Esophagus squamous epithelium (tissue), 5 donors: ENCODE measurements at regions not wholly inside any gene's neighbourhood (a gene's known extent, or its start where the extent isn't known, plus 50 kb on each side); places are given as distances from the start of the nearest gene placed in this dataset.
A peak's percentile ranks its signal among the peaks of the same experiment; 100 is the strongest.

Experiments used
- DNase-seq: peaks from one replicate; lab custom pipeline; 2025; lab: John Stamatoyannopoulos, UW
- H3K27ac ChIP-seq, 4 donors: fragments of 200-600 bp; sonication (generic); one replicate each; pipeline ENCODE4 v1.5.1; 2016 to 2019; ENCODE audit warnings: mild to moderate bottlenecking in 1 of 4
- H3K27me3 ChIP-seq, 4 donors: fragments of 200-600 bp; sonication (generic); 1 replicate in 3 of 4; 2 replicates in 1 of 4; pipeline versions ENCODE4 v1.5.1 to v1.6.0; 2017 to 2021; ENCODE audit warnings: antibody characterized with exemption in 1 of 4
- H3K36me3 ChIP-seq, 3 donors: fragments of 200-600 bp; sonication (generic); one replicate each; pipeline ENCODE4 v1.5.1; 2016 to 2019
- H3K4me1 ChIP-seq, 3 donors: fragments of 200-600 bp; sonication (generic); one replicate each; pipeline ENCODE4 v1.5.1; 2017 to 2019
- H3K4me3 ChIP-seq, 4 donors: fragments of 200-600 bp; sonication (generic); 1 replicate in 3 of 4; 2 replicates in 1 of 4; pipeline ENCODE4 v1.5.1; 2016 to 2019; ENCODE audit warnings: mild to moderate bottlenecking in 2 of 4, moderate library complexity in 1 of 4
- H3K9me3 ChIP-seq, 3 donors: fragments of 200-600 bp; sonication (generic); one replicate each; pipeline ENCODE4 v1.5.1; 2016 to 2019
- POLR2A ChIP-seq, 4 donors: fragments of 450-650 bp; IDR thresholded peaks; one replicate each; pipeline ENCODE4 v1.6.1; 2017; ENCODE audit warnings: antibody characterized with exemption in 4 of 4, mild to moderate bottlenecking in 4 of 4, moderate library complexity in 3 of 4
- WGBS, 2 donors: methylation state at CpG; one replicate each; pipeline ENCODE4 v1.1.5; 2018; 5-methylcytosine and 5-hydroxymethylcytosine counted together
- intact Hi-C: fragments of 100-400 bp; cut with DNase I; formaldehyde crosslinking; loops from one replicate; pipeline ENCODE4 v1.15.0; 2022
- TF ChIP-seq, protein P1 (sequence below), 6 experiments: fragments of 450-650 bp in 4 of 6; fragments of 200-600 bp in 2 of 6; sonication (generic) in 2 of 6; IDR thresholded peaks; one replicate each; pipeline ENCODE4 v1.5.1; 2016 to 2019; ENCODE audit warnings: antibody characterized with exemption in 6 of 6, mild to moderate bottlenecking in 4 of 6, moderate library complexity in 4 of 6
- donor health status: DM: yes; HTN: yes; CAD: no.

DNA sequence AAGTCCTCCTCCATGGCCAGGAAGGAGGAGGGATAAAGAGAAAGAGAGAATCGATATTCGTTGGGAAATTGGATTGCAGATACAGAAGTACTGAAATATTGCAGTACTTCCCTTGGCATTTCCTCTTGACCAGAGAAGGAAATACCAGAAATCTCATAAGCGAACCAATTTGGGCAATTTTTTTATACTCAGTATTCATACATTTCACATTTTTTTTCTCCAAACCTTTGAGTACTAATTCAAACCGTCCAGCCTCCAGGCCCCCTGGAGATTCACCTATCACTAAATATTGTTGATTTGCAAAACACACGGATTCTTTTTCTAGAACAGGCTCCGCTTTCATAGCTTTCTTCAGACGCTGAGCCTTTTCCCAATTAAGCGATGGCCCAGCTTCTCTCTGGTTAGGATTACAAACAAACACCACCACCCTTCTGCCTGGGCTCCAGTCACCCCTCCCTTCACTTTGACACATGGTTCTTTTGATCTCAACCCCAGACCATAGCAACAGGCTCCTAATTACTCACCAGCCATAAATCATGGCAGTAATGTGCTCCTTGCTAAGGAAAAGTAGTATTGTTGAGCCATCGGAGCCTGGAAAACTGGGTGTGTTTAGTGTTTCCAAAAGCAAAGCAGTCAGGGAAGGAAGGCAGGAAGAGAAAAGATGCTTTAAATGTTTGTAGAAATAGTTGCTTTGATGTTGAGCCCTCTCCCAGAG is 138.4 kb upstream of the CCDC68 start:
- TF ChIP-seq POLR2A (IDR thresholded peaks at IDR 0.05): no peak
- TF ChIP-seq, protein P1, sequence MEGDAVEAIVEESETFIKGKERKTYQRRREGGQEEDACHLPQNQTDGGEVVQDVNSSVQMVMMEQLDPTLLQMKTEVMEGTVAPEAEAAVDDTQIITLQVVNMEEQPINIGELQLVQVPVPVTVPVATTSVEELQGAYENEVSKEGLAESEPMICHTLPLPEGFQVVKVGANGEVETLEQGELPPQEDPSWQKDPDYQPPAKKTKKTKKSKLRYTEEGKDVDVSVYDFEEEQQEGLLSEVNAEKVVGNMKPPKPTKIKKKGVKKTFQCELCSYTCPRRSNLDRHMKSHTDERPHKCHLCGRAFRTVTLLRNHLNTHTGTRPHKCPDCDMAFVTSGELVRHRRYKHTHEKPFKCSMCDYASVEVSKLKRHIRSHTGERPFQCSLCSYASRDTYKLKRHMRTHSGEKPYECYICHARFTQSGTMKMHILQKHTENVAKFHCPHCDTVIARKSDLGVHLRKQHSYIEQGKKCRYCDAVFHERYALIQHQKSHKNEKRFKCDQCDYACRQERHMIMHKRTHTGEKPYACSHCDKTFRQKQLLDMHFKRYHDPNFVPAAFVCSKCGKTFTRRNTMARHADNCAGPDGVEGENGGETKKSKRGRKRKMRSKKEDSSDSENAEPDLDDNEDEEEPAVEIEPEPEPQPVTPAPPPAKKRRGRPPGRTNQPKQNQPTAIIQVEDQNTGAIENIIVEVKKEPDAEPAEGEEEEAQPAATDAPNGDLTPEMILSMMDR (IDR thresholded peaks at IDR 0.05): no peak
- Histone ChIP-seq H3K27ac (no peak overlapping the region), H3K4me3 (no peak overlapping the region), H3K4me1 (no peaks in the 10 kb centered on the region), H3K9me3 (no peaks in the 10 kb centered on the region), H3K36me3 (no peaks in the 10 kb centered on the region), H3K27me3 (no peaks in the 10 kb centered on the region)
- intact Hi-C loops: no loop called here
- DNase-seq: no peak
- 60 to 67% methylated on average over 9 of the region's 9 CpGs for whole genome bisulfite sequencing, 2 donors

DNA sequence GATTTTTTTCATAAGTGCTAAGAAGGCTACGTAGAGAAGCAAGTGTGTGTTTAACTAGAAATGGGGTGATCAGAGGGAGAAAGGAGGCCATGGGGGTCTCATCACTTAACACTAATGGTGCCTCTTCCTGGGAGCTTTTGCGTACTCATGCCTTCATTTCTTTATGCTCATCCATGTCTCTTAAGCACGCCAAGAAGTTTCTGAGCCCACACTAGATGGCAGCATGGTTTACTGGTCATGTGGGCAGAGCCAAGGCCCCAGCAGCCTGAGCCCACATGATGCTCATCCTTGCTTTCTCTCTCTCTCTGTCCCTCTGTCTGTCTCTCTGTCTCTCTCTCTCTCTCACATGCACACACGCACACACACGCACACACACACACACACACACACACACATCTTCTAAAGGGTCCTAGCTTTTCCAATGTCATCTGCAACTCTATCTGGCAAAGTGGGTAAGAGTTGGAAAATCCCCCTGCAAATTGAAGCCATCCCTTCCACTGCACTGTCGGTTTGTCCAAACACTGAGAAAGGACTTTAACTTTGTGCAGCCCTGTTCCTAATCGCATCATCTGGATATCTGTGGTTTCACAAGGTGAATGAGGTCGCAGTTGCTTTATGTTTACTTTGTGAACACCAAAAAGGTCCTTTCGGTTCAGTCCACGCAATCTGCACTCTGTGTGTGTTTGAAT is 137.1 kb upstream of the CCDC68 start:
- no peaks in the 10 kb centered on the region for H3K36me3 ChIP-seq
- no peaks in the 10 kb centered on the region for H3K9me3 ChIP-seq
- intact Hi-C loops: no loop called here
- 66 to 68% methylated on average over 10 of the region's 10 CpGs for WGBS, 2 donors
- no peak for DNase-seq
- no peaks in the 10 kb centered on the region for H3K27me3 ChIP-seq
- no peak overlapping the region for H3K27ac ChIP-seq
- no peak overlapping the region for H3K4me3 ChIP-seq
- no peaks in the 10 kb centered on the region for H3K4me1 ChIP-seq
- TF ChIP-seq, protein P1 (IDR thresholded peaks at IDR 0.05): peak in 2 of 6 experiments; percentile 12 to 19
- TF ChIP-seq POLR2A (IDR thresholded peaks at IDR 0.05): no peak

DNA sequence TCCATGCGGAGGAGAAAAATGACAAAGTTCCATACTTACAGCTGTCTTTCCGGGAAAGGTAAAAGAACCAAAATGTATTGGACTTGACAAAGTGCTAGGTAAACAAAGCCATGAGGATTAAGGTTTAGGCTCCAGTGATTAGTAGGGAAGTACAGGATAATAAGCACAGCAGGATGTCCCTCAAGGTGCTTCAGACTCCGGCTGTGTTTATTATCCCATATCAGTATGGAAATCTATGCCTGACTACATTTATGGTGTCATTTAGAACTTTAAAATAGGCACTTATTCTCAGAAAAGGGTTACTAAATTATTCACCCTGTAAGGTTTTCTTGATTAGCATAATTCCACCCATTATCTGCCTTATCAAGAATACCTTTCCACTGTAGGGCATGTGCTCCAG is 136.3 kb upstream of the CCDC68 start:
- TF ChIP-seq POLR2A (IDR thresholded peaks at IDR 0.05): no peak
- TF ChIP-seq, protein P1 (IDR thresholded peaks at IDR 0.05): no peak
- no peaks in the 10 kb centered on the region for H3K27me3 ChIP-seq
- no peaks in the 10 kb centered on the region for H3K9me3 ChIP-seq
- 60 to 74% methylated on average over 3 of the region's 3 CpGs for WGBS, 2 donors
- H3K4me3 ChIP-seq: no peak overlapping the region
- DNase-seq: no peak
- no peaks in the 10 kb centered on the region for H3K36me3 ChIP-seq
- H3K27ac ChIP-seq: no peak overlapping the region
- H3K4me1 ChIP-seq: no peaks in the 10 kb centered on the region
- intact Hi-C loops: no loop called here

DNA sequence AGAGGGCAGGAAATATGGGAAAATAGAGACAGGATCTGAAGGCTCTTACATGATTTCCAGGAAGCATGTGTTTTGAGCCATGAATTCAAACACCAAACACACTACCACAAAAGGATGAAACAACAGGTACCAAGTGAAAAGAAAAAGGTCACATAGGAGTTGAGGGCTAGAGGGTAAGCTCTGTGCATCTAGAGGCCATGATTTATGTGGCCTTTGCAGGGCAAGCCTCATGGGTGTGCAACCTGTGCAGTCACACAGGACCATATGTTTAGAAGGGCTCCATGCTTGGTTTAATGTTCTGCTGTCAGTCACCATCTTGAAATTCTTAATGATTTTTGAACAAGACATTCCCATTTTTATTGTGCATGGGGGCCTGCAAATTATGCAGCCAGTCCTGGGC is 134.5 kb upstream of the CCDC68 start:
- Histone ChIP-seq H3K4me1 (no peaks in the 10 kb centered on the region), H3K9me3 (no peaks in the 10 kb centered on the region), H3K27me3 (no peaks in the 10 kb centered on the region), H3K27ac (no peak overlapping the region), H3K4me3 (no peak overlapping the region), H3K36me3 (no peaks in the 10 kb centered on the region)
- TF ChIP-seq, protein P1 (IDR thresholded peaks at IDR 0.05): no peak
- TF ChIP-seq POLR2A (IDR thresholded peaks at IDR 0.05): no peak
- no peak for DNase-seq
- intact Hi-C loops: no loop called here

DNA sequence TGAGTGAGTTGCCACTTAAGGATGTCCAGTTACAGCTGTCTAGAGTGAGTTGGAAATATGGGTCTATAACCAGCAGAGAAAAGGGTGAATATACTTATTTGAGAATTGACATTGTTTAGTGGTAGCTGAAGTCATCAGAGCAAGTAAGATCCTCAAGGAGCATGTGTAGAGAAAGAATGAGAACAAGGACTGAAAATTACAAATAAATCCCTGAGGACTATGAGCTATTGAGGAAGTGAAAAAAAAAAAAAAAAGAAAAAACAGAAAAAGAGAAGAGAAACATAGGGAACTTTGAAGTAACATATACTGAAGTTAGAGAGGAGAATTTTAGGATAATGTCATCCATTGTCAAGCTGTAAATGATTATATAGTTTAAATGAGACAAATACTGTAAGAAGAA is 134.0 kb upstream of the CCDC68 start:
- H3K9me3 ChIP-seq: no peaks in the 10 kb centered on the region
- no peaks in the 10 kb centered on the region for H3K4me1 ChIP-seq
- H3K27me3 ChIP-seq: no peaks in the 10 kb centered on the region
- DNase-seq: no peak
- no peak overlapping the region for H3K4me3 ChIP-seq
- intact Hi-C loops: no loop called here
- no peak overlapping the region for H3K27ac ChIP-seq
- TF ChIP-seq, protein P1 (IDR thresholded peaks at IDR 0.05): no peak
- H3K36me3 ChIP-seq: no peaks in the 10 kb centered on the region
